Hematopoietic multipotent progenitor cell treated with erythropoietin and hydrocortisone succinate and interleukin-3 and kit ligand, for 8 days (in vitro differentiated cells): ENCODE measurements at regions not wholly inside any gene's neighbourhood (a gene's known extent, or its start where the extent isn't known, plus 50 kb on each side); places are given as distances from the start of the nearest gene placed in this dataset.
"Not testable (repeated sequence)": the region's sequence is repeated elsewhere in the genome, so short reads cannot be mapped to it uniquely, and the experiment has no call there.

Experiments
- DNase-seq: peaks from one replicate; pipeline ENCODE4 v3.0.0-alpha.2; 2015

DNA sequence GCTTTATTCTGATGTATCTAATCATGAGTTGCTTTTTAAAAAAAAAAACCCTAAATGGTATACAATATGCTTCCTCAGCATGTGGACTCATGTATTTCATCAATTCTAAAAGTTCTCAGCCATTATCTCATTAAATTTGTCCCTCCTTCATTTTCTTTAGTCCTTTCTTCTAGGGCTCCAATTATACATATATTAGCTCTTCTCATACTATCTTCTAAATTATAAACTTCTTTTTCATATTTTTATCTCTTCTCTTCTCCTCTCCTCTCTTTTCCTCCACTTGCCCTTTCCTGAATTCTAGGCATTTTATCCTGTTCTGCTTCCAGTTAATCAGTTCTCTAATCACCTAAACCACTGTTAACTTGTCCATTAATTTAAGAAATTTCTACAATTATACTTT is 55.0 kb upstream of the IL33 start:
- no peak for DNase-seq

- no peak for DNase-seq
Observed at GRCh38 chr9:6153425-6153824, 62.2 kb upstream of the IL33 start.

DNA sequence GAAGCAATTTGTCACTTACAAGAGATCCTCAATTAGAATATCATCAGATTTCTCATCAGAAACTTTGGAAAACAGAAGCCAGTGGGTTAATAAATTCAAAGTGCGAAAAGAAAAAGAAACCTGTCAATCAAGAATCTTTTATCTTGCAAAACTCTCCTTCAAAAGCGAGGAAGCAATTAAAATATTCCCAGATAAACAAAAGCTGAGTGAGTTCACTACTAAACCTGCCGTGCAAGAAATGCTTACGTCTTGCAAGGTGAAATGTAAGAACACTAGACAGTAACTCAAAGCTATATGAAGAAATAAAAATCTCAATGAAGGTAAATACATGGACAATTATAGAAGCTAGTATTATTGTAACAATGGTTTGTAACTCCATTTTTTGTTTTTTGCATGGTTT is 62.8 kb upstream of the IL33 start:
- DNase-seq: no peak

- no peak for DNase-seq
Observed at GRCh38 chr9:6150483-6150882, 65.1 kb upstream of the IL33 start.

DNA sequence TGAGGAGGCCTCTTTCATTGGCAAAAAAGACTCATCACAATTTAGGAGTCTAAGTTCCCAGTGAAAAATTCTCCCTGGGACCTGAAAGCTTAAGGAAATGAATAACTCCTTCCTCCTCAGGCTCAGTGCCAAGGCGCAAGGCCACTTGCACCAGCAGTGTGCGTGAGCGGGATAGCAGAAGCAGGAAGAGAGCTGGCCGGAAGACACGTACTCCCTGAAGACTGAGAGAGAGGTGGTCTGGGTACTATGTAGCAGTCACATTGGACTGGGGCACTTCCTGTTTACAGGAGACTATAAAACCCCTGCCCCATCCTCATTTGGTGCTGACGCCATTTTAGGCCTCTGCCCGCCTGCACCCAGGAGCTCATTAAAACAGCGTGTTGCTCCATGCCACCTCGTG is 66.3 kb upstream of the IL33 start:
- DNase-seq: no peak

DNA sequence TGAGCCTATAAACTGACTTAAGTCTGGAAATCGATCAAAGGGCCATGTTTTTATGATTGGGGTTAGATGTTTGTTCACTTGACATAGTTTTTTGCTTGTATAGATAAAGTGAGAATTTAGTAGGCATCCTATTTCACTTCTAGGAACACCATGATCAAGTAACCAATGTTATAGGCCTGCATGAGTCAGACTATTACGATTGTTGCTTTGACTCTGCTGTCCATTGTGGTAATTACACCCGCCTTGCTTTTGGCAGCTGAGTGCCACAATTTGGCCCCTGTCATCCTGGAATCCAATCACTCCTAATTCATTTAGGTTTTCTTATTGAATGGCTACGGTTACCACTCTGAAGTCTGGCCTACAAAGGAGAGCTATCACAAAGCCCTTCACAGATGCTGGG is 67.8 kb upstream of the IL33 start:
- no peak for DNase-seq

DNA sequence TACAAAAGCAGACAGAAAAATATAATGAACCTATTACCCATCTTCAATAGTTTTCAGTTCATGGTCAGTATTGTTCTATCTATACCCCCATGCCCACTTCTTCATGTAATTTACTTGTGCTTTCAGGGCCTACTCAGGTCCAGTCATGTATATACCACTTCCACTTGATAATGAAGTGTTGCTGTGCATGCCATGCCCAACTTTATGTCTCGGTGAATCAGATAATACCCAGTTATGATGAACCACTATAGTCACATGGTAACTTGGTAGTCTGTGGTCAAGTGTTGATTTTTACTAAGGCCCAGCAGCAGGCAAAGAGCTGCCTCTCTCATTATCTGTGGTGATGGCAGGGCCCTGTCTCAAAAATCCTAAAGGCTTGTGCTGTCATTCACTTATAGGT is 70.7 kb upstream of the IL33 start:
- no peak for DNase-seq

- DNase-seq: no peak
Observed at GRCh38 chr9:6142799-6143454, 72.7 kb upstream of the IL33 start.

DNA sequence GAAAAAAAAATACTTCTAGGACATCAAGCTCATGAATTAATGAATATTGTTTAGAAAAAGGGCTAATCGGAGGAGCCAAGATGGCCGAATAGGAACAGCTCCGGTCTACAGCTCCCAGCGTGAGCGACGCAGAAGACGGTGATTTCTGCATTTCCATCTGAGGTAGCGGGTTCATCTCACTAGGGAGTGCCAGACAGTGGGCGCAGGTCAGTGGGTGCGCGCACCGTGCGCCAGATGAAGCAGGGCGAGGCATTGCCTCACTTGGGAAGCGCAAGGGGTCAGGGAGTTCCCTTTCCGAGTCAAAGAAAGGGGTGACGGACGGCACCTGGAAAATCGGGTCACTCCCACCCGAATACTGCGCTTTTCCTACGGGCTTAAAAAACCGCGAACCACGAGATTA is 79.8 kb upstream of the IL33 start:
- not testable (repeated sequence) for DNase-seq

DNA sequence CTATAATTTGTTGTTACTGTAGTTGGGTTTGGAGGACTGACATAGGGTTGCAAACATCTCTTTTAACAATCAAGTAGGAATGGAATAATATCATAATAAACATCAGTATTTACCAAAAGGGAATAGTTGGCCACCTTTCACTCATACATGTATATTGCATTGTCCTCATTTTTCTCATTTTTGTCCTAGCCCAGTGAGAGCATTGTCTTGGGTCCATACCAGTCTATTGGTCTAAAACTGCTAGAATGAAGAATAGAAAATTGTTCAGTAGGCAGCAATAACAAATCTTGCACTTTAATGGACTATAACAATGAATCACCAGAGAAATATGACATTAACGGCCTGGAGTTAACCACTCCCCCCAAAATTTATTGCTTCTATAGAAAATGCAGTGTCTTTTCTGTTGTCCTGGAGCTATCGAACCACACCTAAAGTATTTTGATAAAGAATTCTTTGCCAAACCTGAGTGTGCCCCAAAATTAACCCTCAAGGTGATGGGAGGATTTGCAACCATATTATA is 80.9 kb upstream of the IL33 start:
- no peak for DNase-seq

- DNase-seq: no peak
Observed at GRCh38 chr9:6133346-6134063, 82.1 kb upstream of the IL33 start.

DNA sequence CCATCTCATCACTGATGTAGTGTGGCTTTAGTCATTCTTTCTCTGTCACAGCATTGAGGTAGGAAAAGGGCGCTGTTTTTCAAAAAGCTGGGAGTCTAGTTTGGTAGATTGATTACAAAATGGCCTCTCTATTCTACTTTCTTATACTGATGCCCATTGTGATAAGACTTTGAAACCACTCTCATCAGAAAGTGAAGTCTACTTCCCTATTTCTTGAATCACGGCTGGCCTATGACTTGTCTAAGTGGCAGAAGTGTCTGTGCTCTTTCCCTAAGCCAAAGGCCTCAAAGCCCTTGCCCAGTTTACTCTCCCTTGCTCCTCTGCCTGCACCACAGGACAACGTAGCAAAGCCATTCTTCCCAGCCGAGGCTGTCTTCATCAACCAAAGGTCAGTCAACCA is 83.0 kb upstream of the IL33 start:
- DNase-seq: no peak

DNA sequence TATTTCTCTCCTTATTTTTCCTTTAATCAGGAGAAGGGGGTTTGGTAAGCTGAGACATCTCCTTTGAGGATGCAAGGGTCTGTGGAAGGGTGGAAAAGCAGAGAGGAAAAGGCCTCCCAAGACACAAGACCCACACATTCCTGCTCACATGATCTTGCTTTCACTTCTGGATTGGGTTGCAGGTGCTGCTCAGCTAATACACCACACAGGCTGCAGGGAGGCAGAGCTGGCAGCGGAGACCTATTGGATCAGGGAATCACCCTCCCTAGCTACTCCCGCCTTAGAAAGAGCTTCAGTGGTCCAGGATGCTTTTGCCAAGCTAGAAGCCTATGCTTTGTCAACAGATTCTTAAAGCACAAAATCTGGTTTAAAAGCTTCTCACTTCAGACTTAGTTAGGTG is 87.6 kb upstream of the IL33 start:
- no peak for DNase-seq

- DNase-seq: no peak
Observed at GRCh38 chr9:6126377-6126776, 89.2 kb upstream of the IL33 start.

DNA sequence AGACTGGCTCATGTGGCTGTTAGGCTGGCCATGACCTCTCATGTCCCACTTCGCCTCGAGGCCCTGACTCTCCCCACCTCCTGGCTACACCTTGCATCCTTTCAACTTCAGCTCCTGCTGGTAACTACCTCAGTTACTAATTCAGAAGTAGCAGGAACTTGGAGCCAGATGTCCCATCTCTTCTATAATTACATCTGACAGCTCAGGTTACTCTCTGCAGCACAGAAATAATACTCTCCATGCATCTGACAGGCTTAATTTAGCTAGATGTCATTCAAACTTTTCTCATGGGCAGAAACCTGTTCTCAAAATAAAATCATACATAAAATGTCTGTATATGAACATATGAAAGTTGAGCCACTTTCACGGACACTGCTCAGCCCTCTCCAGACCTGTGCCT is 92.2 kb upstream of the IL33 start:
- DNase-seq: no peak

DNA sequence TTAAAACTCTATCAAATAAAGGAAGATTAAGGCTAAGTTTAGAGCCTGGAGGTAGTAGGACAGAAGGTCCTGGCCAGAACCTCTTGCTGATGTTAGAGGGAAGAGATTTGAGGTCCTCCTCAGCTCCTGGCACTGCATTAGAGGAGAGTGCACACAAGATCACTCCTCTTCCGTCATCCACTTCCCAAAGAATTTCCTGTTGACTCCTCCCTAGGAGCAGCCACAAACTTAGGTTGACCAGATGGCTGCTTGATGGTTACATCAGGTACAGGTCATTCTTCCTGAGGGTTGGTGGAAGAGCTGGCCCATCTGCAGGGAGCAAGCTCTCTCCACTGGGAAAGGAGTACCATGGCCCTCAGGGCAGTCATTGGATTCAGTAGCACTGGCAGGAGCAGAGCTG is 93.9 kb upstream of the IL33 start:
- no peak for DNase-seq

DNA sequence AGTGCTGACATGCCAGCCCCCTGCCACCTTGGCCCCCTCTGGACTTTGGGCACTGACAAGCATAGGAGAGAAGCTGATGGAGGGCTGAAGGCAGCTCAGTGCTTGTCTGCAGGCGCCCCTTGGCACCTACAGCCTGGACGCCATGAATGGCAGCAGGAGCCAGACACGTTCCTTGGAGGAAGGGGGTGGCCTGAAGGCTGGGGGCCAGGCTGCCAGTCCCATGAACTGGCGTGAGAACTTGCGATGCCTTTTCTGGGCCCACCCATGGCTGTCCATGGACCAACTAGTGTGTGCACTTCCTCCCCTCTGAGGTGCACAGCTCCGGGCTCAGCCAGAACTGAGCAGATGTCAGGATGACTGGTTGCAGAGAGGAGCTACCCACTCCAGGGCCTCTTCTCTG is 99.0 kb upstream of the RANBP6 start:
- DNase-seq: no peak

DNA sequence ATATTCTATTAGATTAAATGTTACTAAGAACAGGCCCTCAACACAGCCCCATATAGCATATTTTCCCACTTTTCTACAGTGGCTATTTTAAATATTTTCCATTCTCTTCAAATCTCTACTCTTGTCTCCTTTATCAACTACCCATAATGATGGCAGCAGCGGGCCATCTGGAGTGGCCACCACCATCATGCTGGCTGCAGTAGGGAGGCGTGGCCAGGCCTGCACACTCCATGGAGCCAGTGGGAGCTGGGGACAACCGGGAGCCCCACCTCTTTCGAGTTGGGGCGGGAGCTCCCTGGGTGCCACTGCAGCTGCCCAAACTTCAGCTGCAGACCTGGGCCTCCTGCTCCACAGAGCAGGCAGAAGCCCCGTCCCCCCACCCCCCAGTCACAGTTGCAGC is 98.4 kb upstream of the RANBP6 start:
- no peak for DNase-seq

- no peak for DNase-seq
Observed at GRCh38 chr9:6113312-6113711, 97.9 kb upstream of the RANBP6 start.

DNA sequence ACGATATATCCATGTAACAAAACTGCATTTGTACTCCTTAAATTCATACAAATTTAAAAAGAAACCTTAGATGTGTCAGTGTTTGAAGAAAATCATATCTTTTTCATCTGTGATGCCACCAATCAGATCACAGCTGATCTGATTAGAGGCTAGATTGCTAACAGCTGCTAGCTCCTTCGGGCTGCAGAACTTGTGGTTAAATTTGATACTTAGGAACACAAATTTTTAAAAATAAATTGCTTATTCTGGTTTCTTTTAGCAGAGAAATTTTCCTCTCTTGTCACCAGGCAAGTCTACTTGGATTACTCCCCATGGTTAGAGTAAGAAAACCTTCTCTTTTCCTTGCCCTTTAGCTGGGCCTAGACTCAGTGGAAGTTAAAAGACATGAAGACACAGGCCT is 94.6 kb upstream of the RANBP6 start:
- DNase-seq: no peak

DNA sequence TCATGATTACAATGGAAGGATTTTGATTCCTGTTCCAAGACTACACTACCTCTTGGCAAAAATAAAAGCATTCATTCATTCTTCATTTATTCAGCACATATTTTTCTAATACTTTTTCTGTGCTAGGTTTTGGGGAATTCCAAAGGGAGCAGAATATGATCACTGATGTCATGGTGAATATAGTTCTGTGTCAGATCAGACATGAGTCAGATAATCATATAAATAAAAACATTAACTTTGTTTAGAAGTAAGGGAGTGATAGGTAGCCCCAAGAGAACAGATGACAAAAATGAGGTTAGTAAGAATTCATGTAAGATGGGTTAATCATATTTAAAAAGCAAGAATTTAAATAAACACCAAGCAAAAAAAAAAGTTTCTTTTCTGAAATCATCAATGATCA is 94.1 kb upstream of the RANBP6 start:
- no peak for DNase-seq

DNA sequence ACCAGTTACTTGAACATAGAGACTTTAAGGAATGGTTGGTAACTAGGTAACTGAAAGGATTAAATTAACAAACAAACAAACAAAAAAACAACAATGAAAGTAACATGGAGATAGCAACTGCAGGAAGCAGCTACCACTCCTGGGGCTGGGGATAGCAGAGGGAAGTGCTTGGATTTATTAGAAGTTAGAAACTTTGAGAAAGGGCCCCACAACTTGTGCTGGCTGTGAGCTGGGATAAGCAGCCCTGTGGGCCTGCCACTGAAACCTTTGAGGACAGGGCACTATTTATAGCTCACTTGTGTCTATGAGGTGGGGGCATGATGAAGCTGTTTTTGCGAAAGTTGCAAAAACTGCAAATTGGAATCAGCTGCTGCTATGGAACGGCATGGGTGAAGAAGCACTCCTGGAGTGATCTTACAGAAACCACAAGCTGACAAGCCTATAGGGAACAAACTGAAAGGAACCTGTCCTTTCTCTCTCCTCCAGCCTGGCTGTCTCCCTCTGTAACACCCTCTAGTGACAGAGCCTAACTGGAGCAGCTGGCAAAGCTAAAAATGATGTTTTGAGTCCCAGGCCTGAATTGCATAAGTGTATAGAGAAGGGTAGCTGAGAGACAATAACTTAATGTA is 91.4 kb upstream of the RANBP6 start:
- peak; percentile 50 for DNase-seq

DNA sequence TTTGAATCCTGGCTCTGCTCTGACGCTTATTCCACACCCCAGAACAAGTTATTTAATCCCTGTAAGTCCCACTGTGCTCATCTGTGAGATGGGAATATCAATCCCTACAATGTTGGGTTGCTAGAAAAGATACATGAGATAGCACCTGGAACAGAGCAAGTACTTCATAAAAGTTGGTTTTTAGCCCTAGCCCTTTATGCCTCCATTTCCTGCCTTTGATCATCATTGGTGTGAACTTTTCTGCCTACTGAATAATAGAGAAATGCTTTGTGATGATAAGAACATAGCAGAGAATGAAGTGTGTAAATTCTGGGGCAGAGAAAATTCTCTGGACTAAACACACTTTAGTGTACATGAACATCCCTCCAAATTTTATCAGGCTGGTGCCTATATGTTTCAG is 90.3 kb upstream of the RANBP6 start:
- DNase-seq: no peak

DNA sequence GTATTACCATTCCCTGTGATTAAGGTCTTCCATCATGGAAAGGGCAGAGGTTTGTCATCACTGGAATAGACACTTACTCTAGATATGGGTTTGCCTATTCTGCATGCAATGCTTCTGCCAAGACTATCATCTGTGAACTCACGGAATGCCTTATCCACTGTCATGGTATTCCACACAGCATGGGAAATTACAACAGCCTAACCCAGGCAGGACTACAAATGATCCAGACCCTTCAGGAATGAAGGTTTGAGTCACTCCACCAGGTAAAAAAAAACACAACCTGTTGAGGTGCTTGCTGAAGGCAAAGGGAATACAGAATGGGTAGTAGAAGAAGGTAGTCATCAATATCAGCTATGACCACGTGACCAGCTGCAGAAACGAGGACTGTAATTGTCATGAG is 89.0 kb upstream of the RANBP6 start:
- not testable (repeated sequence) for DNase-seq
